Astrocyte (in vitro differentiated cells and primary cell): ENCODE measurements at regions not wholly inside any gene's neighbourhood (a gene's known extent, or its start where the extent isn't known, plus 50 kb on each side); places are given as distances from the start of the nearest gene placed in this dataset.

Source experiments
- EZH2 ChIP-seq: IDR thresholded peaks from 2 replicates; pipeline ENCODE4 v1.6.1; 2012; ENCODE audit warnings: mild to moderate bottlenecking, low read length, inconsistent platforms; ENCODE audit not compliant: insufficient read depth
- TF ChIP-seq, protein P1 (sequence below): IDR thresholded peaks from 2 replicates; pipeline ENCODE4 v1.5.1; 2011; ENCODE audit warnings: low read depth, mild to moderate bottlenecking, inconsistent platforms, low read length, moderate library complexity; ENCODE audit not compliant: insufficient read depth

DNA sequence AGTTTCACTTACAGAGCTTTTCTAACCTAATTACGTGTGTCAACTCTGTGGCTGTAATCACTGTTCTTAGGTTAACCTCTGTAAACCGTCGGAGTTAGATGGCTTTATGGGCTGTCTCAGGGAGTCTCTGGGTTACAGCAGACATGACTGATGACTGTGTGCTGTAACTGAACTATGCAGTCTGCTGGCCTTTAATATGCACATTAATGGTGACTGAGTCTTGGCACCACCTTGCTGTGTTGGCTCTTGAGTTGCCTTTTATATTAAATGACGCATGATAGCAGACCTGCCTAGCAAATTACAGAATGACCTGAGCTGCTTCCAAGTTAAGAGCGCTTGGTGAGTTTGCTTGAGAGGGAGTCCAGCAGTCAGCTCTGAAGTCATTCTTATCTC, 90.1 kb downstream of the ACKR3 start:
- TF ChIP-seq, protein P1, sequence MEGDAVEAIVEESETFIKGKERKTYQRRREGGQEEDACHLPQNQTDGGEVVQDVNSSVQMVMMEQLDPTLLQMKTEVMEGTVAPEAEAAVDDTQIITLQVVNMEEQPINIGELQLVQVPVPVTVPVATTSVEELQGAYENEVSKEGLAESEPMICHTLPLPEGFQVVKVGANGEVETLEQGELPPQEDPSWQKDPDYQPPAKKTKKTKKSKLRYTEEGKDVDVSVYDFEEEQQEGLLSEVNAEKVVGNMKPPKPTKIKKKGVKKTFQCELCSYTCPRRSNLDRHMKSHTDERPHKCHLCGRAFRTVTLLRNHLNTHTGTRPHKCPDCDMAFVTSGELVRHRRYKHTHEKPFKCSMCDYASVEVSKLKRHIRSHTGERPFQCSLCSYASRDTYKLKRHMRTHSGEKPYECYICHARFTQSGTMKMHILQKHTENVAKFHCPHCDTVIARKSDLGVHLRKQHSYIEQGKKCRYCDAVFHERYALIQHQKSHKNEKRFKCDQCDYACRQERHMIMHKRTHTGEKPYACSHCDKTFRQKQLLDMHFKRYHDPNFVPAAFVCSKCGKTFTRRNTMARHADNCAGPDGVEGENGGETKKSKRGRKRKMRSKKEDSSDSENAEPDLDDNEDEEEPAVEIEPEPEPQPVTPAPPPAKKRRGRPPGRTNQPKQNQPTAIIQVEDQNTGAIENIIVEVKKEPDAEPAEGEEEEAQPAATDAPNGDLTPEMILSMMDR: no peak
- TF ChIP-seq EZH2: no peak
